ENCODE measurements at regions not wholly inside any gene's neighbourhood (a gene's known extent, or its start where the extent isn't known, plus 50 kb on each side); places are given as distances from the start of the nearest gene placed in this dataset.

DNA sequence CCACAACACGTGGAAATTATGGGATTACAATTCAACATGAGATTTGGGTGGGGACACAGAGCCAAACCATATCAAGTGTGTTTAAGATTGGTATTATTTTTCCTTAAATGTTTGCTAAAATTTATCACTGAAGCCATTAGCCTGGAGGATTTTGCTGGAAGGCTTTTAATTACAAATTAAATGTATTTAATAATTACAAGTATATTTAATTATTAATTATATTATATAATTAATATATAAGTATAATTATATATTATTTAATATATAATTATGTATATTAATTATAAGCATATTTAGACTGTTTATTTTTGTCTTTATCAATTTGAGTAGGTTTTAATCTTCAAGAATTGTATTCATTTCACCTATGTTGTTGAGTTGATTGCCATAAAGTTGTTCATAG lies 427.4 kb upstream of the FLRT2 start:
- Histone ChIP-seq H3K9me3 (no peaks in the 10 kb centered on the region), H3K36me3 (no peaks in the 10 kb centered on the region), H3K27ac (no peak overlapping the region), H3K27me3 (no peaks in the 10 kb centered on the region), H3K4me1 (no peaks in the 10 kb centered on the region), H3K4me3 (no peak overlapping the region)
- intact Hi-C loops (cut with DNase I), result no loop called here
- ATAC-seq (no peak), DNase-seq (no peak)
- WGBS (ENCODE audit: insufficient coverage, low coverage, low lambda C conversion rate, missing lambda C conversion rate), result 29% methylated on average over 1 of the region's 1 CpG
- TF ChIP-seq POLR2A (IDR thresholded peaks at IDR 0.05), result no peak
- TF ChIP-seq, protein P1, sequence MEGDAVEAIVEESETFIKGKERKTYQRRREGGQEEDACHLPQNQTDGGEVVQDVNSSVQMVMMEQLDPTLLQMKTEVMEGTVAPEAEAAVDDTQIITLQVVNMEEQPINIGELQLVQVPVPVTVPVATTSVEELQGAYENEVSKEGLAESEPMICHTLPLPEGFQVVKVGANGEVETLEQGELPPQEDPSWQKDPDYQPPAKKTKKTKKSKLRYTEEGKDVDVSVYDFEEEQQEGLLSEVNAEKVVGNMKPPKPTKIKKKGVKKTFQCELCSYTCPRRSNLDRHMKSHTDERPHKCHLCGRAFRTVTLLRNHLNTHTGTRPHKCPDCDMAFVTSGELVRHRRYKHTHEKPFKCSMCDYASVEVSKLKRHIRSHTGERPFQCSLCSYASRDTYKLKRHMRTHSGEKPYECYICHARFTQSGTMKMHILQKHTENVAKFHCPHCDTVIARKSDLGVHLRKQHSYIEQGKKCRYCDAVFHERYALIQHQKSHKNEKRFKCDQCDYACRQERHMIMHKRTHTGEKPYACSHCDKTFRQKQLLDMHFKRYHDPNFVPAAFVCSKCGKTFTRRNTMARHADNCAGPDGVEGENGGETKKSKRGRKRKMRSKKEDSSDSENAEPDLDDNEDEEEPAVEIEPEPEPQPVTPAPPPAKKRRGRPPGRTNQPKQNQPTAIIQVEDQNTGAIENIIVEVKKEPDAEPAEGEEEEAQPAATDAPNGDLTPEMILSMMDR (IDR thresholded peaks at IDR 0.05), result no peak

DNA sequence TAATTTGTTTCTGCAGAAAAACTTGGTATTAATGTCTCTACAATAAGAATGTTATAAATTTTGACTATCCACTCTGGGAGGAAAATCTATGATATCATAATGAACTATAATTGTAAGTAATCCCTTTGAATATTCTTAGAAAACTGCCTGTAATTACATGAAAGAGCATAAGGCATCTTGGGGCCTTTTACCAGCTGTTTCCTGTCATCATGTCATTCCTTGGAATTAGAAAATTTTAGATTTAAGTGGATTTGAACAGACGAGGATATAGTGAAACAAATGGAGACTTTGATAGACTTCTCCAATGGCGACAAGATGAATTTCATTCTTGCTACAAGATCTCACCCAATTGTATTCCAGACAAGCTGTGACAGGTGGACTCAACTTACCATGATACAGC lies 423.4 kb upstream of the FLRT2 start:
- Histone ChIP-seq H3K36me3 (no peaks in the 10 kb centered on the region), H3K4me1 (no peaks in the 10 kb centered on the region), H3K27me3 (no peaks in the 10 kb centered on the region), H3K9me3 (no peaks in the 10 kb centered on the region), H3K4me3 (no peak overlapping the region), H3K27ac (no peak overlapping the region)
- TF ChIP-seq POLR2A (IDR thresholded peaks at IDR 0.05), result no peak
- TF ChIP-seq, protein P1 (IDR thresholded peaks at IDR 0.05), result no peak
- no peak for ATAC-seq
- intact Hi-C loops (cut with DNase I), result no loop called here
- whole genome bisulfite sequencing (ENCODE audit: insufficient coverage, low coverage, low lambda C conversion rate, missing lambda C conversion rate), result 64% methylated on average over 2 of the region's 2 CpGs
- DNase-seq, result no peak

DNA sequence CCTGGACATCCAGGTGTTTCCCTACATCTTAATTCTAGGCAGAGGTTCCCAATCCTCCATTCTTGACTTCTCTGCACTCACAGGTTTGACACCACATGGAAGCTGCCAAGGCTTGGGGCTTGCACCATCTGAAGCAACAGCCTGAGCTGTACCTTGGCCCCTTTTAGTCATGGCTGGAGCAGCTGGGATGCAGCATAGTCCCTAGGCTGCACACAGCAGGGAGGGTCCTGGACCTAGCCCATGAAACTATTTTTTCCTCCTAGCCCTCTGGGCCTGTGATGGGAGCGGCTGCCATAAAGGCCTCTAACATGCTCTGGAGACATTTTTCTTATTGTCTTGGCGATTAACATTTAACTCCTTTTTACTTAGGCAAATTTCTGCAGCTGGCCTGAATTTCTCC lies 417.2 kb upstream of the FLRT2 start:
- Histone ChIP-seq H3K36me3 (no peaks in the 10 kb centered on the region), H3K4me1 (no peaks in the 10 kb centered on the region), H3K9me3 (no peaks in the 10 kb centered on the region), H3K27me3 (no peaks in the 10 kb centered on the region), H3K4me3 (no peak overlapping the region), H3K27ac (no peak overlapping the region)
- ATAC-seq (no peak), DNase-seq (no peak)
- TF ChIP-seq, protein P1 (IDR thresholded peaks at IDR 0.05), result no peak
- no peak for TF ChIP-seq POLR2A (IDR thresholded peaks at IDR 0.05)
- intact Hi-C loops (cut with DNase I), result no loop called here
- 45% methylated on average over 1 of the region's 2 CpGs for WGBS (ENCODE audit: insufficient coverage, low coverage, low lambda C conversion rate, missing lambda C conversion rate)

DNA sequence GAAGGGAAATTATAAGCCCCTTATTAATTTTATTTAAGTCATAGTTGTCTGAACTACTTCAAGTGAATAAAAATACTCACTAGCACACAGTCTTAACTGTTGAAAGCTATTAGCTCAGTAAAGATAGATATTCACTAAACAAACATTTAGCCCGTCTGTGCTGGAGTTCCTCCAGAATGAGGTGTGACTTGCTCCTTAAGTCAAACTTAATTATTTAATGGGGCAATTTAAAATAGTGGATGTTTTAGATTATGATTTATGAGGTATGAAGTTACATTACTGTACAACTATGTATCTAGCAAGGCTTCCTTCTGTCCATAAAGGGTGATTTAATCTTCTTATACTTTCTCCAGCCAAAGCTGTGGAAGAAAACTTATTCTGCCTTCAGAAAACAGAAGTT lies 414.0 kb upstream of the FLRT2 start:
- Histone ChIP-seq H3K4me1 (peaks cover 0 to 10% (median 0%) of the 10 kb centered on the region in 4 donors), H3K36me3 (no peaks in the 10 kb centered on the region), H3K27me3 (no peaks in the 10 kb centered on the region), H3K27ac (no peak overlapping the region), H3K4me3 (no peak overlapping the region), H3K9me3 (no peaks in the 10 kb centered on the region)
- ATAC-seq (no peak), DNase-seq (no peak)
- intact Hi-C loops (cut with DNase I), result no loop called here
- TF ChIP-seq, protein P1 (IDR thresholded peaks at IDR 0.05), result no peak
- no peak for TF ChIP-seq POLR2A (IDR thresholded peaks at IDR 0.05)
- 30% methylated on average over 1 of the region's 1 CpG for WGBS (ENCODE audit: insufficient coverage, low coverage, low lambda C conversion rate, missing lambda C conversion rate)

GRCh38 chr14:85118274-85118673 lies 411.7 kb upstream of the FLRT2 start:
- WGBS (ENCODE audit: insufficient coverage, low coverage, low lambda C conversion rate, missing lambda C conversion rate), result 15% methylated on average over 5 of the region's 5 CpGs
- intact Hi-C loops (cut with DNase I), result no loop called here
- H3K9me3 ChIP-seq, result no peaks in the 10 kb centered on the region

More at GRCh38 chr14:85118274-85118673, 411.7 kb upstream of the FLRT2 start:
- H3K4me1 ChIP-seq, result peaks cover 0 to 10% (median 0%) of the 10 kb centered on the region in 4 donors
- no peak overlapping the region for H3K4me3 ChIP-seq
- DNase-seq, result no peak
- TF ChIP-seq POLR2A (IDR thresholded peaks at IDR 0.05), result no peak
- TF ChIP-seq, protein P1 (IDR thresholded peaks at IDR 0.05), result no peak
- no peak overlapping the region for H3K27ac ChIP-seq
- H3K27me3 ChIP-seq, result no peaks in the 10 kb centered on the region
- no peaks in the 10 kb centered on the region for H3K36me3 ChIP-seq
- peak; percentile 41 to 77 (median 74) for ATAC-seq
